ENCODE measurements at regions not wholly inside any gene's neighbourhood (a gene's known extent, or its start where the extent isn't known, plus 50 kb on each side); places are given as distances from the start of the nearest gene placed in this dataset.

- no peak overlapping the region for H3K27ac ChIP-seq (ENCODE audit: low read depth in 1 of 3, low read length in 2 of 3)
- DNase-seq (no peak), FAIRE-seq (no peak)
- H3K36me3 ChIP-seq (ENCODE audit: control insufficient read depth in 3 of 3, insufficient read depth in 2 of 3, low read depth in 1 of 3, low read length in 3 of 3) = no peaks in the 10 kb centered on the region
- WGBS, 3 donors = 84 to 94% (median 84%) methylated on average over 4 of the region's 4 CpGs
- H3K27me3 ChIP-seq (ENCODE audit: control insufficient read depth in 3 of 3, insufficient read depth in 3 of 3, low read length in 3 of 3) = no peaks in the 10 kb centered on the region
- H3K4me3 ChIP-seq (ENCODE audit: low read depth in 1 of 3, low read length in 3 of 3) = no peak overlapping the region
- peaks cover 0 to 5% of the 10 kb centered on the region in 2 donors for H3K9me3 ChIP-seq (ENCODE audit: control insufficient read depth in 2 of 2, insufficient read depth in 1 of 2, low read depth in 1 of 2, low read length in 1 of 2)
- H3K4me1 ChIP-seq (ENCODE audit: control insufficient read depth in 3 of 3, insufficient read depth in 2 of 3, low read depth in 1 of 3, low read length in 2 of 3) = no peaks in the 10 kb centered on the region
Observed at GRCh38 chr3:165451371-165452070, 255.3 kb upstream of the SLITRK3 start.

- no peak for DNase-seq
- Histone ChIP-seq H3K27me3 (ENCODE audit: control insufficient read depth in 3 of 3, insufficient read depth in 3 of 3, low read length in 3 of 3) (no peaks in the 10 kb centered on the region), H3K9me3 (ENCODE audit: control insufficient read depth in 2 of 2, insufficient read depth in 1 of 2, low read depth in 1 of 2, low read length in 1 of 2) (peaks cover 0 to 6% of the 10 kb centered on the region in 2 donors), H3K27ac (ENCODE audit: low read depth in 1 of 3, low read length in 2 of 3) (no peak overlapping the region), H3K4me3 (ENCODE audit: low read depth in 1 of 3, low read length in 3 of 3) (no peak overlapping the region), H3K36me3 (ENCODE audit: control insufficient read depth in 3 of 3, insufficient read depth in 2 of 3, low read depth in 1 of 3, low read length in 3 of 3) (no peaks in the 10 kb centered on the region), H3K4me1 (ENCODE audit: control insufficient read depth in 3 of 3, insufficient read depth in 2 of 3, low read depth in 1 of 3, low read length in 2 of 3) (no peaks in the 10 kb centered on the region)
- no peak for FAIRE-seq
- 29 to 70% (median 39%) methylated on average over 3 of the region's 3 CpGs for WGBS, 3 donors
Observed at GRCh38 chr3:165446555-165446954, 250.4 kb upstream of the SLITRK3 start.

- DNase-seq (no peak), FAIRE-seq (no peak)
- Histone ChIP-seq H3K9me3 (ENCODE audit: control insufficient read depth in 2 of 2, insufficient read depth in 1 of 2, low read depth in 1 of 2, low read length in 1 of 2) (peaks cover 0 to 6% of the 10 kb centered on the region in 2 donors), H3K27ac (ENCODE audit: low read depth in 1 of 3, low read length in 2 of 3) (no peak overlapping the region), H3K4me1 (ENCODE audit: control insufficient read depth in 3 of 3, insufficient read depth in 2 of 3, low read depth in 1 of 3, low read length in 2 of 3) (no peaks in the 10 kb centered on the region), H3K27me3 (ENCODE audit: control insufficient read depth in 3 of 3, insufficient read depth in 3 of 3, low read length in 3 of 3) (no peaks in the 10 kb centered on the region), H3K36me3 (ENCODE audit: control insufficient read depth in 3 of 3, insufficient read depth in 2 of 3, low read depth in 1 of 3, low read length in 3 of 3) (no peaks in the 10 kb centered on the region), H3K4me3 (ENCODE audit: low read depth in 1 of 3, low read length in 3 of 3) (no peak overlapping the region)
- 66 to 82% (median 70%) methylated on average over 4 of the region's 4 CpGs for WGBS, 3 donors
Observed at GRCh38 chr3:165444745-165445144, 248.6 kb upstream of the SLITRK3 start.

GRCh38 chr3:165443664-165444063 is 247.5 kb upstream of the SLITRK3 start:
- WGBS, 3 donors = 50 to 80% (median 56%) methylated on average over 1 of the region's 1 CpG
- DNase-seq (no peak), FAIRE-seq (no peak)
- H3K27ac ChIP-seq (ENCODE audit: low read depth in 1 of 3, low read length in 2 of 3) = no peak overlapping the region
- H3K27me3 ChIP-seq (ENCODE audit: control insufficient read depth in 3 of 3, insufficient read depth in 3 of 3, low read length in 3 of 3) = no peaks in the 10 kb centered on the region
- H3K4me3 ChIP-seq (ENCODE audit: low read depth in 1 of 3, low read length in 3 of 3) = no peak overlapping the region
- peaks cover 0 to 6% of the 10 kb centered on the region in 2 donors for H3K9me3 ChIP-seq (ENCODE audit: control insufficient read depth in 2 of 2, insufficient read depth in 1 of 2, low read depth in 1 of 2, low read length in 1 of 2)
- no peaks in the 10 kb centered on the region for H3K36me3 ChIP-seq (ENCODE audit: control insufficient read depth in 3 of 3, insufficient read depth in 2 of 3, low read depth in 1 of 3, low read length in 3 of 3)
- no peaks in the 10 kb centered on the region for H3K4me1 ChIP-seq (ENCODE audit: control insufficient read depth in 3 of 3, insufficient read depth in 2 of 3, low read depth in 1 of 3, low read length in 2 of 3)

- Histone ChIP-seq H3K27ac (ENCODE audit: low read depth in 1 of 3, low read length in 2 of 3) (no peak overlapping the region), H3K9me3 (ENCODE audit: control insufficient read depth in 2 of 2, insufficient read depth in 1 of 2, low read depth in 1 of 2, low read length in 1 of 2) (peaks cover 0 to 6% of the 10 kb centered on the region in 2 donors), H3K4me1 (ENCODE audit: control insufficient read depth in 3 of 3, insufficient read depth in 2 of 3, low read depth in 1 of 3, low read length in 2 of 3) (no peaks in the 10 kb centered on the region), H3K36me3 (ENCODE audit: control insufficient read depth in 3 of 3, insufficient read depth in 2 of 3, low read depth in 1 of 3, low read length in 3 of 3) (no peaks in the 10 kb centered on the region), H3K4me3 (ENCODE audit: low read depth in 1 of 3, low read length in 3 of 3) (no peak overlapping the region), H3K27me3 (ENCODE audit: control insufficient read depth in 3 of 3, insufficient read depth in 3 of 3, low read length in 3 of 3) (no peaks in the 10 kb centered on the region)
- FAIRE-seq = no peak
- no peak for DNase-seq
Observed at GRCh38 chr3:165442061-165442460, 245.9 kb upstream of the SLITRK3 start.

- Histone ChIP-seq H3K27me3 (ENCODE audit: control insufficient read depth in 3 of 3, insufficient read depth in 3 of 3, low read length in 3 of 3) (no peaks in the 10 kb centered on the region), H3K36me3 (ENCODE audit: control insufficient read depth in 3 of 3, insufficient read depth in 2 of 3, low read depth in 1 of 3, low read length in 3 of 3) (no peaks in the 10 kb centered on the region), H3K27ac (ENCODE audit: low read depth in 1 of 3, low read length in 2 of 3) (no peak overlapping the region), H3K4me3 (ENCODE audit: low read depth in 1 of 3, low read length in 3 of 3) (no peak overlapping the region), H3K4me1 (ENCODE audit: control insufficient read depth in 3 of 3, insufficient read depth in 2 of 3, low read depth in 1 of 3, low read length in 2 of 3) (no peaks in the 10 kb centered on the region), H3K9me3 (ENCODE audit: control insufficient read depth in 2 of 2, insufficient read depth in 1 of 2, low read depth in 1 of 2, low read length in 1 of 2) (no peaks in the 10 kb centered on the region)
- no peak for FAIRE-seq
- 83 to 89% (median 88%) methylated on average over 2 of the region's 2 CpGs for WGBS, 3 donors
- DNase-seq = no peak
Observed at GRCh38 chr3:165440380-165440779, 244.2 kb upstream of the SLITRK3 start.

GRCh38 chr3:165439765-165440164 is 243.6 kb upstream of the SLITRK3 start:
- Histone ChIP-seq H3K9me3 (ENCODE audit: control insufficient read depth in 2 of 2, insufficient read depth in 1 of 2, low read depth in 1 of 2, low read length in 1 of 2) (no peaks in the 10 kb centered on the region), H3K4me3 (ENCODE audit: low read depth in 1 of 3, low read length in 3 of 3) (no peak overlapping the region), H3K27ac (ENCODE audit: low read depth in 1 of 3, low read length in 2 of 3) (no peak overlapping the region), H3K36me3 (ENCODE audit: control insufficient read depth in 3 of 3, insufficient read depth in 2 of 3, low read depth in 1 of 3, low read length in 3 of 3) (no peaks in the 10 kb centered on the region), H3K4me1 (ENCODE audit: control insufficient read depth in 3 of 3, insufficient read depth in 2 of 3, low read depth in 1 of 3, low read length in 2 of 3) (no peaks in the 10 kb centered on the region), H3K27me3 (ENCODE audit: control insufficient read depth in 3 of 3, insufficient read depth in 3 of 3, low read length in 3 of 3) (no peaks in the 10 kb centered on the region)
- WGBS, 3 donors = 21 to 33% (median 29%) methylated on average over 2 of the region's 2 CpGs
- FAIRE-seq (no peak), DNase-seq (no peak)

- DNase-seq (no peak), FAIRE-seq (no peak)
- WGBS, 3 donors = 80 to 85% (median 83%) methylated on average over 3 of the region's 3 CpGs
- H3K27ac ChIP-seq (ENCODE audit: low read depth in 1 of 3, low read length in 2 of 3) = no peak overlapping the region
- H3K9me3 ChIP-seq (ENCODE audit: control insufficient read depth in 2 of 2, insufficient read depth in 1 of 2, low read depth in 1 of 2, low read length in 1 of 2) = peaks cover 0 to 6% of the 10 kb centered on the region in 2 donors
- H3K4me3 ChIP-seq (ENCODE audit: low read depth in 1 of 3, low read length in 3 of 3) = no peak overlapping the region
- H3K36me3 ChIP-seq (ENCODE audit: control insufficient read depth in 3 of 3, insufficient read depth in 2 of 3, low read depth in 1 of 3, low read length in 3 of 3) = no peaks in the 10 kb centered on the region
- no peaks in the 10 kb centered on the region for H3K4me1 ChIP-seq (ENCODE audit: control insufficient read depth in 3 of 3, insufficient read depth in 2 of 3, low read depth in 1 of 3, low read length in 2 of 3)
- H3K27me3 ChIP-seq (ENCODE audit: control insufficient read depth in 3 of 3, insufficient read depth in 3 of 3, low read length in 3 of 3) = no peaks in the 10 kb centered on the region
Observed at GRCh38 chr3:165434516-165434915, 238.3 kb upstream of the SLITRK3 start.

- Histone ChIP-seq H3K4me3 (ENCODE audit: low read depth in 1 of 3, low read length in 3 of 3) (no peak overlapping the region), H3K27ac (ENCODE audit: low read depth in 1 of 3, low read length in 2 of 3) (no peak overlapping the region), H3K4me1 (ENCODE audit: control insufficient read depth in 3 of 3, insufficient read depth in 2 of 3, low read depth in 1 of 3, low read length in 2 of 3) (no peaks in the 10 kb centered on the region), H3K9me3 (ENCODE audit: control insufficient read depth in 2 of 2, insufficient read depth in 1 of 2, low read depth in 1 of 2, low read length in 1 of 2) (no peaks in the 10 kb centered on the region), H3K27me3 (ENCODE audit: control insufficient read depth in 3 of 3, insufficient read depth in 3 of 3, low read length in 3 of 3) (no peaks in the 10 kb centered on the region), H3K36me3 (ENCODE audit: control insufficient read depth in 3 of 3, insufficient read depth in 2 of 3, low read depth in 1 of 3, low read length in 3 of 3) (no peaks in the 10 kb centered on the region)
- 65 to 82% (median 73%) methylated on average over 2 of the region's 2 CpGs for WGBS, 3 donors
- FAIRE-seq = no peak
- no peak for DNase-seq
Observed at GRCh38 chr3:165406425-165406824, 210.2 kb upstream of the SLITRK3 start.
